A549 (cell line): ENCODE measurements at regions not wholly inside any gene's neighbourhood (a gene's known extent, or its start where the extent isn't known, plus 50 kb on each side); places are given as distances from the start of the nearest gene placed in this dataset.

ENCODE experiments used
- ATAC-seq, 2 experiments: fragments of 200-7000 bp in 1 of 2; fragments of >200 bp in 1 of 2; cut with Nextera tagmentation in 1 of 2; cut with Tn5 transposase in 1 of 2; 3 replicates each; pipeline versions ENCODE4 v1.8.0 to v1.9.1; 2018 to 2020; ENCODE audit warnings: mild to moderate bottlenecking in 1 of 2, moderate library complexity in 1 of 2
- CTCF ChIA-PET: fragments of 300-600 bp; sonication (Branson Sonifier 250); formaldehyde crosslinking; extraction: SDS; loops from one replicate; lab custom pipeline; 2021; ENCODE audit warnings: antibody characterized with exemption, inconsistent platforms; lab: Yijun Ruan, JAX
- POLR2A ChIA-PET: fragments of 350-600 bp; formaldehyde crosslinking; extraction: SDS; loops from one replicate; lab custom pipeline; 2021; ENCODE audit warnings: antibody characterized with exemption, inconsistent platforms; lab: Yijun Ruan, JAX
- DNase-seq, 2 experiments: peaks; one replicate each; pipeline versions ENCODE4 v3.0.0 to v3.0.0-alpha.2; 2011 to 2016; ENCODE audit warnings: low read depth in 1 of 2, low spot score in 1 of 2
- FAIRE-seq: peaks from 2 replicates; lab custom pipeline; 2011; peaks lifted over from hg19 to GRCh38; lab: Jason Lieb, UNC
- H3K27ac ChIP-seq, 2 experiments: fragments of >200 bp; sonication (Bioruptor Twin); formaldehyde crosslinking; 3 replicates each; pipeline ENCODE4 v1.5.1; 2016 to 2017
- H3K4me1 ChIP-seq: fragments of >200 bp; sonication (Bioruptor Twin); formaldehyde crosslinking; 3 replicates; pipeline ENCODE4 v1.6.1; 2016
- H3K4me2 ChIP-seq: fragments of >200 bp; sonication (Bioruptor Twin); formaldehyde crosslinking; 3 replicates; pipeline ENCODE4 v1.6.1; 2016
- H3K4me3 ChIP-seq: fragments of >200 bp; sonication (Bioruptor Twin); formaldehyde crosslinking; 3 replicates; pipeline ENCODE4 v1.5.1; 2016
- H3K9me3 ChIP-seq: fragments of >200 bp; sonication (Bioruptor Twin); formaldehyde crosslinking; 3 replicates; pipeline ENCODE4 v1.6.1; 2016
- CBX2 ChIP-seq: fragments of 200-600 bp; sonication (generic); IDR thresholded peaks from 2 replicates; pipeline ENCODE4 v1.6.1; 2016; ENCODE audit warnings: low read depth, mild to moderate bottlenecking, borderline replicate concordance
- EHF ChIP-seq: fragments of 250-450 bp; sonication (Bioruptor Pico); IDR thresholded peaks from 2 replicates; pipeline ENCODE4 v1.5.0; 2020; ENCODE audit warnings: mild to moderate bottlenecking
- EHMT2 ChIP-seq: fragments of 200-600 bp; sonication (generic); IDR thresholded peaks from 2 replicates; pipeline ENCODE4 v1.6.1; 2016; ENCODE audit warnings: antibody characterized with exemption, low read depth, mild to moderate bottlenecking, moderate library complexity
- ESRRA ChIP-seq: fragments of 150-350 bp; IDR thresholded peaks from 2 replicates; pipeline ENCODE4 v1.6.1; 2014; ENCODE audit warnings: mild to moderate bottlenecking, low read length, borderline replicate concordance
- FOXS1 ChIP-seq: fragments of 250-450 bp; sonication (Bioruptor Pico); IDR thresholded peaks from 2 replicates; pipeline ENCODE4 v1.5.0; 2020; ENCODE audit warnings: mild to moderate bottlenecking, moderate library complexity
- GATA3 ChIP-seq: IDR thresholded peaks from 2 replicates; pipeline ENCODE4 v1.6.1; 2012; ENCODE audit warnings: borderline replicate concordance
- HDAC2 ChIP-seq: fragments of 200-600 bp; sonication (generic); IDR thresholded peaks from 2 replicates; pipeline ENCODE4 v1.6.1; 2016
- HOXB13 ChIP-seq: fragments of 250-450 bp; sonication (Bioruptor Pico); IDR thresholded peaks from 2 replicates; pipeline ENCODE4 v1.5.0; 2020; ENCODE audit warnings: low read depth, mild to moderate bottlenecking, moderate library complexity
- JUN ChIP-seq, 2 experiments: fragments of >200 bp; sonication (Bioruptor Twin); formaldehyde crosslinking; IDR thresholded peaks; 2 replicates in 1 of 2; 3 replicates in 1 of 2; pipeline ENCODE4 v1.6.1; 2016 to 2017
- KDM1A ChIP-seq: fragments of 200-600 bp; sonication (generic); IDR thresholded peaks from 2 replicates; pipeline ENCODE4 v1.6.1; 2016; ENCODE audit warnings: low read depth, mild to moderate bottlenecking
- KDM5A ChIP-seq: fragments of 200-600 bp; sonication (generic); IDR thresholded peaks from 2 replicates; pipeline ENCODE4 v1.6.1; 2016; ENCODE audit warnings: antibody characterized with exemption, mild to moderate bottlenecking
- MYC ChIP-seq: IDR thresholded peaks from 2 replicates; pipeline ENCODE4 v1.6.1; 2012; ENCODE audit warnings: mild to moderate bottlenecking, inconsistent platforms, low read length, improper control_type of control experiment, borderline replicate concordance
- NFE2L2 ChIP-seq: fragments of 150-350 bp; conservative IDR thresholded peaks from 2 replicates; pipeline ENCODE4 v1.6.1; 2014; ENCODE audit warnings: low read length
- PHF8 ChIP-seq: fragments of 200-600 bp; sonication (generic); IDR thresholded peaks from 2 replicates; pipeline ENCODE4 v1.6.1; 2016; ENCODE audit warnings: low read depth, mild to moderate bottlenecking, antibody characterized with exemption, moderate library complexity, borderline replicate concordance
- POLR2AphosphoS2 ChIP-seq: conservative IDR thresholded peaks from 2 replicates; pipeline ENCODE4 v1.6.1; 2012; ENCODE audit warnings: low read length, improper control_type of control experiment, inconsistent platforms
- RAD21 ChIP-seq, 2 experiments: fragments of >200 bp in 1 of 2; sonication (Bioruptor Twin) in 1 of 2; formaldehyde crosslinking in 1 of 2; IDR thresholded peaks in 1 of 2; conservative IDR thresholded peaks in 1 of 2; 2 replicates in 1 of 2; 3 replicates in 1 of 2; pipeline ENCODE4 v1.6.1; 2012 to 2018; ENCODE audit warnings: inconsistent platforms in 1 of 2
- RCOR1 ChIP-seq: fragments of 150-350 bp; IDR thresholded peaks from 2 replicates; pipeline ENCODE4 v1.6.1; 2014; ENCODE audit warnings: antibody characterized with exemption, low read length, low read depth
- SMC3 ChIP-seq: fragments of >200 bp; sonication (Bioruptor Twin); formaldehyde crosslinking; IDR thresholded peaks from 3 replicates; pipeline ENCODE4 v1.6.1; 2018; ENCODE audit warnings: inconsistent platforms
- TP53 ChIP-seq: fragments of 250-450 bp; sonication (Bioruptor Pico); IDR thresholded peaks from 2 replicates; pipeline ENCODE4 v1.5.0; 2021; ENCODE audit warnings: mild to moderate bottlenecking, moderate library complexity
- ZC3H11A ChIP-seq: fragments of 450-650 bp; IDR thresholded peaks from 2 replicates; pipeline ENCODE4 v1.6.1; 2014; ENCODE audit warnings: antibody characterized with exemption, mild to moderate bottlenecking
- ZFP36 ChIP-seq: fragments of 450-650 bp; IDR thresholded peaks from 2 replicates; pipeline ENCODE4 v1.6.1; 2014; ENCODE audit warnings: borderline replicate concordance; ENCODE audit not compliant: partially characterized antibody
- WGBS: methylation state at CpG from one replicate; pipeline ENCODE4 v1.1.6; 2017; ENCODE audit errors: missing lambda C conversion rate; 5-methylcytosine and 5-hydroxymethylcytosine counted together
- TF ChIP-seq, protein P1 (sequence below): fragments of 250-450 bp; sonication (Bioruptor Pico); IDR thresholded peaks from 2 replicates; pipeline ENCODE4 v1.5.0; 2020; ENCODE audit warnings: low read depth, mild to moderate bottlenecking, moderate library complexity
- TF ChIP-seq, protein P2 (sequence below): IDR thresholded peaks from 2 replicates; pipeline ENCODE4 v1.6.1; 2012
- TF ChIP-seq, protein P3 (sequence below): fragments of >200 bp; sonication (Bioruptor Twin); formaldehyde crosslinking; IDR thresholded peaks from 2 replicates; pipeline ENCODE4 v1.6.1; 2016
- TF ChIP-seq, protein P4 (sequence below): fragments of >200 bp; sonication (Bioruptor Twin); formaldehyde crosslinking; IDR thresholded peaks from 3 replicates; pipeline ENCODE4 v1.6.1; 2016

DNA sequence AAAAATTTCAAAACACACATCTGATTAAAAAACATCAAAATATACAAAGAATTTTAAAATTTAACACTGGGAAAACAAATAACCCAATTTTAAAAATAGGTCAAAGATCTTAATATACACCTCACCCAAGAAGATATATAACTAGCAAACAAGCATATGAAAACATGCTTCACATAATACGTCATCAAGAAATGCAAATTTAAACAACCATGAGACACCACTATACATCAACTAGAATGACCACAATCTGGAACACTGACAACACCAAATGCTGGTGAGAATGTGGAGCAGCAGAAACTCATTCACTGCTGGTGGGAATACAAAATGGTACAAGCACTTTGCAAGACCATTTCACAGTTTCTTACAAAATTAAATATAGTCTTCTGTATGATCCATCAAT is 498.4 kb downstream of the IPMK start:
- Histone ChIP-seq H3K4me1 (no peaks in the 10 kb centered on the region), H3K4me3 (no peak overlapping the region), H3K4me2 (no peak overlapping the region), H3K27ac (no peak overlapping the region), H3K9me3 (peaks cover 8% of the 10 kb centered on the region; the same call in 2 of the 3 replicates)
- no peak for DNase-seq
- TF ChIP-seq KDM5A (no peak), FOXS1 (CRISPR knock-in tag) (no peak), PHF8 (no peak), POLR2AphosphoS2 (no peak), TP53 (CRISPR knock-in tag) (no peak), RCOR1 (no peak)
- TF ChIP-seq, protein P1, sequence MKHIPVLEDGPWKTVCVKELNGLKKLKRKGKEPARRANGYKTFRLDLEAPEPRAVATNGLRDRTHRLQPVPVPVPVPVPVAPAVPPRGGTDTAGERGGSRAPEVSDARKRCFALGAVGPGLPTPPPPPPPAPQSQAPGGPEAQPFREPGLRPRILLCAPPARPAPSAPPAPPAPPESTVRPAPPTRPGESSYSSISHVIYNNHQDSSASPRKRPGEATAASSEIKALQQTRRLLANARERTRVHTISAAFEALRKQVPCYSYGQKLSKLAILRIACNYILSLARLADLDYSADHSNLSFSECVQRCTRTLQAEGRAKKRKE, result no peak
- no peak for FAIRE-seq
- ATAC-seq, result no peak
- WGBS, result 39% methylated on average over 1 of the region's 1 CpG
- CTCF ChIA-PET, result no interaction called here
- POLR2A ChIA-PET, result no interaction called here

DNA sequence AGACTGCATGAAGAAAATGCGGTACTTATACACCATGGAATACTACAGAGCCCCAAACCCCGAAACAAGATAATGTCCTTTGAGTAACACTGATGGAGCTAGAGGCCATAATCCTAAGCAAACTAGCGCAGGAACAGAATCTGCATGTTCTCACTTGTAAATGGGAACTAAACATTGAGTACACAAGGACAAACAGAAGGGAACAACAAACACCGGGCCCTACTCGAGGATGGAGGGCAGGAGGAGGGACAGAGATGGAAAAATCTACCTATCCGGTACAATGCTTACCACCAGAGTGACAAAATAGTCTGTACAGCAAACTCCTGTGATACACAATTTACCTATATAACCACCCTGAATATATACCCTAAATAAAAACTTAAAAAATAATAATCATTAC is 507.9 kb downstream of the IPMK start:
- H3K4me3 ChIP-seq, result no peak overlapping the region
- DNase-seq (no peak), FAIRE-seq (no peak), ATAC-seq (no peak)
- no peak overlapping the region for H3K27ac ChIP-seq
- WGBS, result 70% methylated on average over 6 of the region's 6 CpGs
- no peak overlapping the region for H3K4me2 ChIP-seq
- H3K9me3 ChIP-seq, result no peaks in the 10 kb centered on the region
- ChIA-PET POLR2A (no interaction called here), CTCF (no interaction called here)
- no peaks in the 10 kb centered on the region for H3K4me1 ChIP-seq
- TF ChIP-seq EHMT2 (no peak), ZFP36 (no peak)

DNA sequence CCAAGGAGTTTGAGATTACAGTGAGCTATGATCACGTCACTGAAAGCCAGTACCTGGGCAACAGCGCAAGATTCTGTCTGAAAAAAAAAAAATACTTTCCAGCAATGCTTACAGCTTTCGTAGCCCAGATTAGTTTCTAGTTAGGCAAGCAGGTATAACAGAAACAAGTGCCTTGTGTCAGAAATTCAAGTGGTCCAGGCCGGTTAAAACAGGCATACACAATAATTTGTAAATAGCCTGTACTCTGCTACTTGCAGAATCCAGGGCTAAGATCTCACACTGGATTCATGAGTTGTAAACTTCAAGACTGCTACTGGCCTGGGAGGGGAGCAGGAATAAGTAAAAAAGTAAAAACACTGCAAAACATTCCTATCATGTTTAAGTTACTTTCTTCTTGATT is 512.9 kb downstream of the IPMK start:
- no peak for FAIRE-seq
- POLR2A ChIA-PET, result no interaction called here
- DNase-seq, result no peak
- CTCF ChIA-PET, result no interaction called here
- no peak overlapping the region for H3K27ac ChIP-seq
- H3K4me2 ChIP-seq, result no peak overlapping the region
- no peaks in the 10 kb centered on the region for H3K4me1 ChIP-seq
- H3K9me3 ChIP-seq, result no peaks in the 10 kb centered on the region
- WGBS, result 79% methylated on average over 4 of the region's 4 CpGs
- TF ChIP-seq HDAC2 (no peak), SMC3 (no peak), FOXS1 (CRISPR knock-in tag) (no peak), TP53 (CRISPR knock-in tag) (no peak), KDM1A (no peak), EHF (no peak), JUN (IDR thresholded peaks at IDR 0.05) (no peak), CBX2 (no peak), HOXB13 (CRISPR knock-in tag) (no peak), RAD21 (conservative IDR thresholded peaks at IDR 0.05 in 1 of 2, IDR thresholded peaks at IDR 0.05 in 1 of 2) (no peak), RCOR1 (no peak)
- ATAC-seq, result no peak
- no peak overlapping the region for H3K4me3 ChIP-seq

DNA sequence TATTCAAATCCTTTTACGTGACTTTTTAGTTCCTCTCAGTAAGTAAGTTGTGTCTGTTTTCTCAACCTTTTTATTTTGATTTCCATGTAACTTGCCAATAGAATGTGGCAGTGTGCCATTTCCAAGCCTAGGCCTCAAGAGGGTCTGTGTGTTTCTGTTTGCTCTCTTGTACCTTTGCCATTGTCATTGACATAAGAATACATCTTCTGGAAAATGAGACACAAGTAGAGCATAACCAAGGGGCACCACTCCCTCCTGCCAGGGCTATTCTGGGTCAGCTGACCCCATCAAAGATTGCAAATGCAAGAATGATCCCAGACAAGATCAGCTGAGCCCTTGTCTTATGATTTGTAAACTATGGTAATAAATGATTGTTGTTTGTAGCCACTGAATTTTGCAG is 524.0 kb downstream of the IPMK start:
- no peak for FAIRE-seq
- POLR2A ChIA-PET, result no interaction called here
- no peak for TF ChIP-seq TP53 (CRISPR knock-in tag)
- no peak for TF ChIP-seq NFE2L2
- TF ChIP-seq MYC, result no peak
- TF ChIP-seq ESRRA, result no peak
- no peak for TF ChIP-seq EHMT2
- TF ChIP-seq, protein P2, sequence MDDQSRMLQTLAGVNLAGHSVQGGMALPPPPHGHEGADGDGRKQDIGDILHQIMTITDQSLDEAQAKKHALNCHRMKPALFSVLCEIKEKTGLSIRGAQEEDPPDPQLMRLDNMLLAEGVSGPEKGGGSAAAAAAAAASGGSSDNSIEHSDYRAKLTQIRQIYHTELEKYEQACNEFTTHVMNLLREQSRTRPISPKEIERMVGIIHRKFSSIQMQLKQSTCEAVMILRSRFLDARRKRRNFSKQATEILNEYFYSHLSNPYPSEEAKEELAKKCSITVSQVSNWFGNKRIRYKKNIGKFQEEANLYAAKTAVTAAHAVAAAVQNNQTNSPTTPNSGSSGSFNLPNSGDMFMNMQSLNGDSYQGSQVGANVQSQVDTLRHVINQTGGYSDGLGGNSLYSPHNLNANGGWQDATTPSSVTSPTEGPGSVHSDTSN, result no peak
- TF ChIP-seq, protein P3, sequence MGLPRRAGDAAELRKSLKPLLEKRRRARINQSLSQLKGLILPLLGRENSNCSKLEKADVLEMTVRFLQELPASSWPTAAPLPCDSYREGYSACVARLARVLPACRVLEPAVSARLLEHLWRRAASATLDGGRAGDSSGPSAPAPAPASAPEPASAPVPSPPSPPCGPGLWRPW, result no peak
- TF ChIP-seq POLR2AphosphoS2, result no peak
- TF ChIP-seq, protein P4, sequence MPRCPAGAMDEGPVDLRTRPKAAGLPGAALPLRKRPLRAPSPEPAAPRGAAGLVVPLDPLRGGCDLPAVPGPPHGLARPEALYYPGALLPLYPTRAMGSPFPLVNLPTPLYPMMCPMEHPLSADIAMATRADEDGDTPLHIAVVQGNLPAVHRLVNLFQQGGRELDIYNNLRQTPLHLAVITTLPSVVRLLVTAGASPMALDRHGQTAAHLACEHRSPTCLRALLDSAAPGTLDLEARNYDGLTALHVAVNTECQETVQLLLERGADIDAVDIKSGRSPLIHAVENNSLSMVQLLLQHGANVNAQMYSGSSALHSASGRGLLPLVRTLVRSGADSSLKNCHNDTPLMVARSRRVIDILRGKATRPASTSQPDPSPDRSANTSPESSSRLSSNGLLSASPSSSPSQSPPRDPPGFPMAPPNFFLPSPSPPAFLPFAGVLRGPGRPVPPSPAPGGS, result no peak
- TF ChIP-seq GATA3, result no peak
- no peak for TF ChIP-seq CBX2
- TF ChIP-seq ZC3H11A, result no peak
- TF ChIP-seq, all 56 proteins: peak for 0
- DNase-seq (no peak), ATAC-seq (no peak)
- no peak overlapping the region for H3K27ac ChIP-seq
- 67% methylated on average over 1 of the region's 1 CpG for WGBS
- no peak overlapping the region for H3K4me2 ChIP-seq
- no peaks in the 10 kb centered on the region for H3K4me1 ChIP-seq
- H3K4me3 ChIP-seq, result no peak overlapping the region
- CTCF ChIA-PET, result no interaction called here
- H3K9me3 ChIP-seq, result peaks cover 6% of the 10 kb centered on the region; the same call in 1 of the 3 replicates
